Fibroblast of pulmonary artery (primary cell): ENCODE measurements at regions not wholly inside any gene's neighbourhood (a gene's known extent, or its start where the extent isn't known, plus 50 kb on each side); places are given as distances from the start of the nearest gene placed in this dataset.

ENCODE experiments used
- DNase-seq: peaks from one replicate; pipeline ENCODE4 v3.0.0-alpha.2; 2010; ENCODE audit warnings: low read depth
- H3K4me3 ChIP-seq: replicated peaks from 2 replicates; pipeline ENCODE4 v1.5.1; 2011; ENCODE audit warnings: low read depth, mild to moderate bottlenecking, control low read depth, low read length, moderate library complexity
- TF ChIP-seq, protein P1 (sequence below): IDR thresholded peaks from 2 replicates; pipeline ENCODE4 v1.5.1; 2011; ENCODE audit warnings: mild to moderate bottlenecking, control low read depth, low read length, inconsistent platforms; ENCODE audit errors: missing control alignments

- DNase-seq: no peak
- no peak overlapping the region for H3K4me3 ChIP-seq
- TF ChIP-seq, protein P1, sequence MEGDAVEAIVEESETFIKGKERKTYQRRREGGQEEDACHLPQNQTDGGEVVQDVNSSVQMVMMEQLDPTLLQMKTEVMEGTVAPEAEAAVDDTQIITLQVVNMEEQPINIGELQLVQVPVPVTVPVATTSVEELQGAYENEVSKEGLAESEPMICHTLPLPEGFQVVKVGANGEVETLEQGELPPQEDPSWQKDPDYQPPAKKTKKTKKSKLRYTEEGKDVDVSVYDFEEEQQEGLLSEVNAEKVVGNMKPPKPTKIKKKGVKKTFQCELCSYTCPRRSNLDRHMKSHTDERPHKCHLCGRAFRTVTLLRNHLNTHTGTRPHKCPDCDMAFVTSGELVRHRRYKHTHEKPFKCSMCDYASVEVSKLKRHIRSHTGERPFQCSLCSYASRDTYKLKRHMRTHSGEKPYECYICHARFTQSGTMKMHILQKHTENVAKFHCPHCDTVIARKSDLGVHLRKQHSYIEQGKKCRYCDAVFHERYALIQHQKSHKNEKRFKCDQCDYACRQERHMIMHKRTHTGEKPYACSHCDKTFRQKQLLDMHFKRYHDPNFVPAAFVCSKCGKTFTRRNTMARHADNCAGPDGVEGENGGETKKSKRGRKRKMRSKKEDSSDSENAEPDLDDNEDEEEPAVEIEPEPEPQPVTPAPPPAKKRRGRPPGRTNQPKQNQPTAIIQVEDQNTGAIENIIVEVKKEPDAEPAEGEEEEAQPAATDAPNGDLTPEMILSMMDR: no peak
Measured at GRCh38 chr11:38582756-38583155, 1984.7 kb upstream of the RAG2 start.

- DNase-seq: peak; percentile 4
- TF ChIP-seq, protein P1: no peak
- no peak overlapping the region for H3K4me3 ChIP-seq
Measured at GRCh38 chr11:38582151-38582550, 1984.1 kb upstream of the RAG2 start.

- no peak for DNase-seq
- no peak overlapping the region for H3K4me3 ChIP-seq
- TF ChIP-seq, protein P1: no peak
Measured at GRCh38 chr11:38577769-38578168, 1979.7 kb upstream of the RAG2 start.

GRCh38 chr11:38562562-38562961, 1964.5 kb upstream of the RAG2 start:
- no peak overlapping the region for H3K4me3 ChIP-seq
- TF ChIP-seq, protein P1: no peak
- no peak for DNase-seq

- TF ChIP-seq, protein P1: no peak
- no peak for DNase-seq
- no peak overlapping the region for H3K4me3 ChIP-seq
Measured at GRCh38 chr11:38553148-38553547, 1955.1 kb upstream of the RAG2 start.

DNA sequence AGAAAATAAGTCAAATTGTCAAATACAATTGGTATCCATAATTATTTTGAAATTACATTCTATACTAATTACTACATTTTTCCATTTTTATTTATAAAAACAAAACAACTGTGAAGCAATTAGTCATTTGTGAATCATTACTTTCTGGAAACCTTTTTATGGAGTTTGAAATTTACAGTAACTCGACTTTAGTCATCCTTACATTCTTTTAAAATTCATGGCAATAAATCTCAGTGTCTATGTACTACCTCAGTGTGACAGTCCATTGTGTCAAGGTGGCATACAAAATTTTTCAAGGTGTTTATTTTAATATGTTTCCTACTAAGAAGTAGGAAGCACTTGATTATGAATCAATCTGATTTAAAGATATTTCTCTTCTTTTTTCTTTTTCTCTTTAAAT, 1949.4 kb upstream of the RAG2 start:
- H3K4me3 ChIP-seq: no peak overlapping the region
- DNase-seq: no peak
- TF ChIP-seq, protein P1: no peak

DNA sequence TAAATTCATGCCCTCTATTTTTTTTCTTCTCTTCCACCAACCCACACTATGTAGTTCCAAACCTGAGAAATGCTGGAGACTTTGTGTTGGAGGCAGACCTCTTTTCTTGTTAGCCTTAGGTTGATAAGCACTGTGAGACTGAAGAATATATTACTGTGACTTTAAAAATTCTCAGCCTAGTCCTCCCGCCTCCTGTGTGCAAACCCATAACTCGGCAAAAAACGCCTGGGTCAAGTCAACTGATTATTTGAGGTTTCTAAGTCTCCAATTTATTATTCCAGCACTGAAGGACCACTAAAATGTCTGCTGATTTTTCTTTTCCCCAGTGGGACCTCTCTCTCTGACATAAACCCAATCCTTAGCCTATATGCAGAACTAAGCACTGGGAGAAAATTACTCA, 1946.0 kb upstream of the RAG2 start:
- no peak overlapping the region for H3K4me3 ChIP-seq
- DNase-seq: no peak
- TF ChIP-seq, protein P1: no peak
